ENCODE measurements at regions not wholly inside any gene's neighbourhood (a gene's known extent, or its start where the extent isn't known, plus 50 kb on each side); places are given as distances from the start of the nearest gene placed in this dataset.

DNA sequence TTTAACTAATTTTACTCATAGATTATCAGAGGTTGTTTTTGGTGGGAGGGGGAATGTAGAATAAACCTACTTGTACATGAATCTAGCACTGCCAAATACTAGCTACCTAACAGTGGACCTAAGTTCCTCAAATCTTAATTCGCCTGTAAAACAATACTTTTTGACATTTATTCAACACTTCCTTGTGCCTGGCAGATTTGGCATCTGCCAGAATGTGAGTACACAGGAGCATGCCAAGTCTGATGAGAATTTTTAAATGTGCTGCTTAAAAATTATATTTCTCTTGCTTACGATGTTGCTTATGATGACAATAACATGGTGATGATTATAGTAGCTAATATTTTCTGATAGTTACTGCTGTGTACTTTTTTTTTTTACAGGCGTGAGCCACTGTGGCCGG is 240.2 kb upstream of the STARD13 start:
- 92% methylated on average over 4 of the region's 4 CpGs for WGBS
- TF ChIP-seq, protein P1, sequence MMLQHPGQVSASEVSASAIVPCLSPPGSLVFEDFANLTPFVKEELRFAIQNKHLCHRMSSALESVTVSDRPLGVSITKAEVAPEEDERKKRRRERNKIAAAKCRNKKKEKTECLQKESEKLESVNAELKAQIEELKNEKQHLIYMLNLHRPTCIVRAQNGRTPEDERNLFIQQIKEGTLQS (IDR thresholded peaks at IDR 0.05): no peak
- TF ChIP-seq EGR1 (IDR thresholded peaks at IDR 0.05; ENCODE audit: low read depth in 2 of 2) (no peak), MAX (IDR thresholded peaks at IDR 0.05) (no peak), RAD21 (IDR thresholded peaks at IDR 0.05) (no peak), TAF1 (conservative IDR thresholded peaks at IDR 0.05) (no peak), FOXA1 (IDR thresholded peaks at IDR 0.05) (no peak), HNF4G (IDR thresholded peaks at IDR 0.05) (no peak), FOXA2 (IDR thresholded peaks at IDR 0.05) (no peak), YY1 (IDR thresholded peaks at IDR 0.05) (no peak), JUND (IDR thresholded peaks at IDR 0.05) (no peak), ZBTB33 (IDR thresholded peaks at IDR 0.05) (no peak)
- TF ChIP-seq, protein P2, sequence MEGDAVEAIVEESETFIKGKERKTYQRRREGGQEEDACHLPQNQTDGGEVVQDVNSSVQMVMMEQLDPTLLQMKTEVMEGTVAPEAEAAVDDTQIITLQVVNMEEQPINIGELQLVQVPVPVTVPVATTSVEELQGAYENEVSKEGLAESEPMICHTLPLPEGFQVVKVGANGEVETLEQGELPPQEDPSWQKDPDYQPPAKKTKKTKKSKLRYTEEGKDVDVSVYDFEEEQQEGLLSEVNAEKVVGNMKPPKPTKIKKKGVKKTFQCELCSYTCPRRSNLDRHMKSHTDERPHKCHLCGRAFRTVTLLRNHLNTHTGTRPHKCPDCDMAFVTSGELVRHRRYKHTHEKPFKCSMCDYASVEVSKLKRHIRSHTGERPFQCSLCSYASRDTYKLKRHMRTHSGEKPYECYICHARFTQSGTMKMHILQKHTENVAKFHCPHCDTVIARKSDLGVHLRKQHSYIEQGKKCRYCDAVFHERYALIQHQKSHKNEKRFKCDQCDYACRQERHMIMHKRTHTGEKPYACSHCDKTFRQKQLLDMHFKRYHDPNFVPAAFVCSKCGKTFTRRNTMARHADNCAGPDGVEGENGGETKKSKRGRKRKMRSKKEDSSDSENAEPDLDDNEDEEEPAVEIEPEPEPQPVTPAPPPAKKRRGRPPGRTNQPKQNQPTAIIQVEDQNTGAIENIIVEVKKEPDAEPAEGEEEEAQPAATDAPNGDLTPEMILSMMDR (IDR thresholded peaks at IDR 0.05; ENCODE audit: low read depth, low read length, missing input control): no peak
- H3K9me3 ChIP-seq (ENCODE audit: control insufficient read depth in 4 of 4, low read length in 3 of 4): no peaks in the 10 kb centered on the region
- no peaks in the 10 kb centered on the region for H3K27me3 ChIP-seq (ENCODE audit: control insufficient read depth in 4 of 4, insufficient read depth in 4 of 4, low read length in 3 of 4)
- H3K27ac ChIP-seq (ENCODE audit: low read depth in 1 of 2, low read length in 2 of 2): no peak overlapping the region
- no peak overlapping the region for H3K9ac ChIP-seq (ENCODE audit: low read depth in 1 of 2, low read length in 2 of 2)
- no peak overlapping the region for H3K4me3 ChIP-seq (ENCODE audit: low read depth in 1 of 3, low read length in 3 of 3)
- peaks cover 0 to 2% (median under 1%) of the 10 kb centered on the region in 4 donors for H3K4me1 ChIP-seq (ENCODE audit: control insufficient read depth in 4 of 4, insufficient read depth in 4 of 4, low read length in 3 of 4)
- no peak for DNase-seq (ENCODE audit: low spot score)
- no peaks in the 10 kb centered on the region for H3K36me3 ChIP-seq (ENCODE audit: control insufficient read depth in 4 of 4, insufficient read depth in 3 of 4, low read depth in 1 of 4, low read length in 3 of 4)

DNA sequence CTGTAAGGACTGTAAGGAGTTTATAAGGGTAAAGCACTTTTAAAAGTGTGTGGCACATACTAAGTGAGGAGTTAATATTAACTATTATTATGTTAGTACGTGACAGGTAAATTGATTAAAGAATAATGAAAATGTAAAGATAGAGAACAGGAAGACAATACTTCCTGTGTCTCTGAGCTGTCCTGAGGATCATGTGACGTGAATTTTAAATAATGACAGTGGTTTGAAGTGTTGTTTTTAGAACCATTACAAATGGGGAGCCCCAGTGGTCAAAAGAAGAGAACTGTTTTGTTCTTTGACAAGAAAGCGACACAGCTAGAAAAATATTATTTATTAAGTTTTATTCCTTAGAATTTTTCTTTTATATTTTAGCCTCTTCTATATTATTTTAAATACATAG is 241.2 kb upstream of the STARD13 start:
- 81% methylated on average over 3 of the region's 3 CpGs for WGBS
- no peak for TF ChIP-seq SP1 (IDR thresholded peaks at IDR 0.05)
- no peak for TF ChIP-seq EGR1 (IDR thresholded peaks at IDR 0.05; ENCODE audit: low read depth in 2 of 2)
- TF ChIP-seq ZBTB33 (IDR thresholded peaks at IDR 0.05): no peak
- TF ChIP-seq RXRA (IDR thresholded peaks at IDR 0.05): no peak
- TF ChIP-seq RAD21 (IDR thresholded peaks at IDR 0.05): no peak
- TF ChIP-seq YY1 (IDR thresholded peaks at IDR 0.05): no peak
- TF ChIP-seq REST (IDR thresholded peaks at IDR 0.05): no peak
- no peak for TF ChIP-seq GABPA (IDR thresholded peaks at IDR 0.05 in 1 of 2, conservative IDR thresholded peaks at IDR 0.05 in 1 of 2)
- TF ChIP-seq, protein P1 (IDR thresholded peaks at IDR 0.05): no peak
- no peak for TF ChIP-seq FOXA1 (IDR thresholded peaks at IDR 0.05)
- TF ChIP-seq, protein P2 (IDR thresholded peaks at IDR 0.05; ENCODE audit: low read depth, low read length, missing input control): no peak
- TF ChIP-seq TAF1 (conservative IDR thresholded peaks at IDR 0.05): no peak
- no peak for TF ChIP-seq HNF4G (IDR thresholded peaks at IDR 0.05)
- TF ChIP-seq FOXA2 (IDR thresholded peaks at IDR 0.05): no peak
- no peak for TF ChIP-seq HNF4A (conservative IDR thresholded peaks at IDR 0.05)
- no peak for TF ChIP-seq MAX (IDR thresholded peaks at IDR 0.05)

More for the DNA sequence above, 241.2 kb upstream of the STARD13 start:
- no peak for DNase-seq (ENCODE audit: low spot score)
- no peak overlapping the region for H3K9ac ChIP-seq (ENCODE audit: low read depth in 1 of 2, low read length in 2 of 2)
- peaks cover 0 to 2% (median under 1%) of the 10 kb centered on the region in 4 donors for H3K4me1 ChIP-seq (ENCODE audit: control insufficient read depth in 4 of 4, insufficient read depth in 4 of 4, low read length in 3 of 4)
- no peaks in the 10 kb centered on the region for H3K27me3 ChIP-seq (ENCODE audit: control insufficient read depth in 4 of 4, insufficient read depth in 4 of 4, low read length in 3 of 4)
- H3K9me3 ChIP-seq (ENCODE audit: control insufficient read depth in 4 of 4, low read length in 3 of 4): no peaks in the 10 kb centered on the region
- H3K4me3 ChIP-seq (ENCODE audit: low read depth in 1 of 3, low read length in 3 of 3): no peak overlapping the region
- H3K27ac ChIP-seq (ENCODE audit: low read depth in 1 of 2, low read length in 2 of 2): no peak overlapping the region
- H3K36me3 ChIP-seq (ENCODE audit: control insufficient read depth in 4 of 4, insufficient read depth in 3 of 4, low read depth in 1 of 4, low read length in 3 of 4): no peaks in the 10 kb centered on the region
